HAP-1 (cell line): ENCODE measurements at regions not wholly inside any gene's neighbourhood (a gene's known extent, or its start where the extent isn't known, plus 50 kb on each side); places are given as distances from the start of the nearest gene placed in this dataset.

Source experiments
- DNase-seq, 2 experiments: peaks; one replicate each; pipeline ENCODE4 v3.0.0-alpha.2; 2016 to 2020; ENCODE audit warnings: low spot score in 2 of 2
- H3K27me3 ChIP-seq: fragments of 250-450 bp; sonication (Bioruptor Pico); 2 replicates; pipeline ENCODE4 v1.5.1; 2020; ENCODE audit warnings: low read depth, mild to moderate bottlenecking, moderate library complexity
- H3K36me3 ChIP-seq: fragments of 250-450 bp; sonication (Bioruptor Pico); replicated peaks from 2 replicates; pipeline ENCODE4 v1.5.1; 2020; ENCODE audit warnings: mild to moderate bottlenecking
- H3K4me1 ChIP-seq: fragments of 250-450 bp; sonication (Bioruptor Pico); 2 replicates; pipeline ENCODE4 v1.5.1; 2020; ENCODE audit warnings: mild to moderate bottlenecking
- H3K4me3 ChIP-seq: fragments of 250-450 bp; sonication (Bioruptor Pico); 2 replicates; pipeline ENCODE4 v1.5.1; 2020; ENCODE audit warnings: mild to moderate bottlenecking, moderate library complexity
- H3K9me3 ChIP-seq: fragments of 250-450 bp; sonication (Bioruptor Pico); 2 replicates; pipeline ENCODE4 v1.5.1; 2020; ENCODE audit warnings: mild to moderate bottlenecking, moderate library complexity
- in situ Hi-C: fragments of 300-500 bp; cut with MboI; formaldehyde crosslinking; loops from 3 replicates; pipeline ENCODE4 v1.14.3; 2020; ENCODE audit warnings: low sequenced_read_pairs, inconsistent platforms, mixed read lengths

DNA sequence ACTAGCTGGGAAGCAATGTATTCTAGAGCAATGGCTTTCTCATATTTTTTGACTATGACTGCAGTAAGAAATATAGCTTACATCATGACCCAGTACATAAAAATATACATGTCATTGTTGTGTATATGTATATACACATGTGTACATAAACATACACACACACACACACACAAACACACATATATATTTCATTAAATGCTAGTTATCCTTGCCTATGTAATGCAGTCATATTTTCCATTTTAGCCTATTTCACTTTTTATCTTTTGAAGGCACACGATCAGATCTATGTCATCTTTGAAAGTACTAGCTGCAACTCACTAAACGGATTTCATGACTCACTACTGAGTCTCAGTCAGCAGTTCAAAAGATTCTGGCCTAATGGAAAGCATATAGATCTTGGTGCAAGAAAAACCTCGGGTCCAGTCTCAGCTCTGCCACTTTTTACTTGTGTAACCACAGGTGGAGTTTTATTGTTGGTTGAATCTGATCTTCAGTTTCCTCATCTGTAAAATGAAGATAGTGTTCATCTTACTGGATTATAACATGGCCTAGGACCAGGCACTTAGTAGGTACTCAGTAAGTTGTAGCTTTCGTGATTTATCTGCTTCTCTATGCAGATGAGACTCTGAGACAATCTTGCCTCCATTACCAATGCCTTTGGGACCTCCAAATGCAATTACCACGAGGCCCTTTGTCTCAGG lies 325.6 kb downstream of the RRAGC start:
- H3K4me3 ChIP-seq: no peak overlapping the region
- H3K27me3 ChIP-seq: peaks cover 6% of the 10 kb centered on the region
- H3K4me1 ChIP-seq: no peaks in the 10 kb centered on the region
- no peaks in the 10 kb centered on the region for H3K9me3 ChIP-seq
- H3K36me3 ChIP-seq: no peaks in the 10 kb centered on the region
- no peak for DNase-seq
- in situ Hi-C loops: no loop called here

- Histone ChIP-seq H3K27me3 (peaks cover 16% of the 10 kb centered on the region), H3K4me3 (no peak overlapping the region), H3K36me3 (no peaks in the 10 kb centered on the region), H3K9me3 (no peaks in the 10 kb centered on the region), H3K4me1 (no peaks in the 10 kb centered on the region)
- in situ Hi-C loops: no loop called here
- no peak for DNase-seq
Observed at GRCh38 chr1:38530957-38531356, 328.6 kb downstream of the RRAGC start.

DNA sequence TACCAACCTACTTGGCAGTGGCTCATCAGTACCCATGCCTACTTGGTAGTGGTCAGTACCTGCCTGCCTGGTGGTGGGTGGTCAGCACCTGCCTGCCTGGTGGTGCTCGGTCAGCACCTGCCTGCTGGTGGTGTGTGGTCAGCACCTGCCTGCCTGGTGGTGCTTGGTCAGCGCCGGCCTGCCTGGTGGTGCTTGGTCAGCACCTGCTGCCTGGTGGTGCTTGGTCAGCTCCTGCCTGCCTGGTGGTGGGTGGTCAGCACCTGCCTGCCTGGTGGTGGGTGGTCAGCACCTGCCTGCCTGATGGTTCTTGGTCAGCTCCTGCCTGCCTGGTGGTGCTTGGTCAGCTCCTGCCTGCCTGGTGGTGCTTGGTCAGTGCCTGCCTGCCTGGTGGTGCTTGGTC lies 329.6 kb downstream of the RRAGC start:
- in situ Hi-C loops: no loop called here
- Histone ChIP-seq H3K27me3 (peaks cover 16% of the 10 kb centered on the region), H3K4me1 (no peaks in the 10 kb centered on the region), H3K4me3 (no peak overlapping the region), H3K9me3 (no peaks in the 10 kb centered on the region), H3K36me3 (no peaks in the 10 kb centered on the region)
- DNase-seq: no peak

- H3K9me3 ChIP-seq: no peaks in the 10 kb centered on the region
- no peaks in the 10 kb centered on the region for H3K4me1 ChIP-seq
- no peaks in the 10 kb centered on the region for H3K36me3 ChIP-seq
- H3K4me3 ChIP-seq: no peak overlapping the region
- DNase-seq: no peak
- in situ Hi-C loops: no loop called here
- H3K27me3 ChIP-seq: peaks cover 16% of the 10 kb centered on the region
Observed at GRCh38 chr1:38529391-38529790, 330.2 kb downstream of the RRAGC start.

GRCh38 chr1:38528623-38529022 lies 330.9 kb downstream of the RRAGC start:
- in situ Hi-C loops: no loop called here
- no peak for DNase-seq
- Histone ChIP-seq H3K36me3 (no peaks in the 10 kb centered on the region), H3K4me3 (no peak overlapping the region), H3K9me3 (no peaks in the 10 kb centered on the region), H3K27me3 (peaks cover 16% of the 10 kb centered on the region), H3K4me1 (no peaks in the 10 kb centered on the region)

DNA sequence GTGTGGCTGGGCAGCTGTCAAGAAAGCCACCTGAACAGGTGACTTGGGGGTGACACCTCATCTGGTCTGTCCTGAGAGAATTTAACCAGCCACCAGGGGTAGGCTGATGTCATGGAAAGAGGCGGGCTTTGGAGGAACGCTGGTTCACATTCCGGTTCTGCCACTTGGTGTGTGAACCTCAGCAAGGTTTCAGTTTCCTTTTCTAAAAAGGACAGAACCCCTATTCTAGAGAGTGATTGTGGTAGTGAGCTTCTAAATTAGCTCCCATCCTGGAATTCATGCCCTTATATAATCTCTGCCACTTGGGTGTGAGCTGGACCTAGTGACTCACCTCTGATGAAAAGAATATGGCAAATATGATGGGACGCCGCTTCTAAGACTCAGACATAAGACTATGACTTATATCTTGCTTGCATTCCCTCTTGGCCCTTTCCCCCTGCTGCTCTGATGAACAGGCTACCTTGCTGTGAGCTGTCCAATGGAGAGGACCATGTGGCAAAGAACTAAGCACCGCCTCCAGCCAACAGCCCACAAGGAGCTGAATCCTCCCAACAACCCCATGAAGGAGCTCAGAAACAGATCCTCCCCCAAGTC lies 332.1 kb downstream of the RRAGC start:
- no peak for DNase-seq

GRCh38 chr1:38526046-38526445 lies 333.5 kb downstream of the RRAGC start:
- in situ Hi-C loops: no loop called here
- no peaks in the 10 kb centered on the region for H3K36me3 ChIP-seq
- H3K4me3 ChIP-seq: no peak overlapping the region
- H3K4me1 ChIP-seq: no peaks in the 10 kb centered on the region
- H3K9me3 ChIP-seq: no peaks in the 10 kb centered on the region
- no peak for DNase-seq
- H3K27me3 ChIP-seq: peaks cover 14% of the 10 kb centered on the region

More for the DNA sequence above, 332.1 kb downstream of the RRAGC start:
- Histone ChIP-seq H3K4me3 (no peak overlapping the region), H3K4me1 (no peaks in the 10 kb centered on the region), H3K9me3 (no peaks in the 10 kb centered on the region), H3K36me3 (no peaks in the 10 kb centered on the region), H3K27me3 (peaks cover 14% of the 10 kb centered on the region)
- in situ Hi-C loops: no loop called here

DNA sequence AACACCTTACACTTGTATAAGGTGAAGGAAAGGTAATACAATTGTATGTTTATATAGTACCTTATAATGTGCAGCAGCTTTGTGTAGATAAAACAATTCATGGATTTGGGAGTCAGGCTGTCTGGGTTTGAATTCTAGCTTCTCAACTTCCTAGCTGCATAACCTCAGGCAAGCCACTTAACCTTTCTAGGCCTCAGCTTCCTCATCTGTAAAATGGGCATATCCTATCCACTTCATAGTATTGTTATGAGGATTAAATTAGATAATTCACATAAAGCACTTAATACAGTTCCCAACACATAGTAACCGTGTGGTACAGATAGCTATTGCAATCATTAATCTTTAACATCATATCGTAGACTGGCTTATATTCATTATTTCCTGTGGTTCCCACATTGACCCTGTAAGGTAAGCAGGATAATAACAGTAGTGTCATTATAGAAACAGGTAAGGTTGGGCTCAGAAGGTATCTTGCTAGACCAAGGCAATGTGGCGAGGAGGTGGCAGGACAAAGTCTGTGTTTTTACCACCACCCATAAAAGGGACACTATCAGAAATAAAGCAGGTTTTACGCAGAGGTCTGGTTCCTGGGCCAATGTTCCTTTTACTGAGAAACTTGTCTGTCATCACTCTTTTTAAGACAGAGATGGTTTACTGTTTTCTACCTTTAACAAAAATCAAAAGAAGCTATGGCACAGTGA lies 334.1 kb downstream of the RRAGC start:
- in situ Hi-C loops: no loop called here
- no peaks in the 10 kb centered on the region for H3K36me3 ChIP-seq
- no peak overlapping the region for H3K4me3 ChIP-seq
- no peak for DNase-seq
- no peaks in the 10 kb centered on the region for H3K4me1 ChIP-seq
- H3K27me3 ChIP-seq: peaks cover 14% of the 10 kb centered on the region
- H3K9me3 ChIP-seq: no peaks in the 10 kb centered on the region

DNA sequence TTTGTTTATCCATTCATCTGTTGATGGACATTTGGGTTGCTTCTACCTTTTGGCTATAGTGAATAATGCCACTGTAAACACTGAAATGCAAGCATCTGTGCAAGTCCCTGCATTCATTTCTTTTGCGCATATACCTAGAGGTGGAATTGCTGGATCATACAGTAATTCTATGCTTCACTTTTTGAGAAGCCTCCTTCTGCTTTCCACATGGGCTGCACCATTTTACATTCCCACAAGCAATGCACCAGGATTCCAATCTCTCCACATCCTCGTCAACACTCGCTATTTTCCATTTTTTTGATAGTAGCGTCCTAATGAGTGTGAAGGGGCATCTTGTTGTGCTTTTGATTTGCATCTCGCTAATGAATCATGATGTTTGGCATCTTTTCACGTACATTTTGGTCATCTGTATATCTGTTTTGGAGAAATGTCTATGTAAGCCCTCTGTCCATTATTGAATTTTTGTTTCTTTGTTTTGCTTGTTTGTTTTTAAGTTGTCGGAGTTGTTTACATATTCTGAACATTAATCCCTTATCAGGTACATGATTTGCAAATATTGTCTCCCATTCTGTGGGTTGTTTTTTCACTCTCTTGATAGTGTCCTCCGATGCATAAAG lies 335.4 kb downstream of the RRAGC start:
- Histone ChIP-seq H3K4me1 (no peaks in the 10 kb centered on the region), H3K4me3 (no peak overlapping the region), H3K9me3 (no peaks in the 10 kb centered on the region), H3K36me3 (no peaks in the 10 kb centered on the region), H3K27me3 (peaks cover 16% of the 10 kb centered on the region)
- in situ Hi-C loops: no loop called here
- no peak for DNase-seq

DNA sequence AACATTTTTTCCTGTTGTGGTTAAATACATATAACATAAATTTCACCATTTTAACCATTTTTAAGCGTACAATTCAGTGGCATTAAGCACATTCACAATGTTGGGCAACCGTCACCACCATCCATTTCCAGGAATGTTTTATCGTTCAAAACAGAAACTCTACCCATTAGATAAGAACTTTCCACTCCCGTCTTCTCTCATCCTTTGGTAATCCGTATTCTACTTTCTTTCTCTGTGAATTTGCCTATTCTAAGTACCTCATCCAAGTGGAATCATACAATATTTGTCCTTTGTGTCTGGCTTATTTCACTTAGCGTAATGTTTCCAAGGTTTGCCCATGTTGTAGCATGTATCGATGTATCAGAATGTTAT lies 336.0 kb downstream of the RRAGC start:
- no peaks in the 10 kb centered on the region for H3K4me1 ChIP-seq
- H3K9me3 ChIP-seq: no peaks in the 10 kb centered on the region
- in situ Hi-C loops: no loop called here
- no peak for DNase-seq
- H3K36me3 ChIP-seq: no peaks in the 10 kb centered on the region
- H3K4me3 ChIP-seq: no peak overlapping the region
- H3K27me3 ChIP-seq: peaks cover 16% of the 10 kb centered on the region

GRCh38 chr1:38522915-38523567 lies 336.5 kb downstream of the RRAGC start:
- H3K4me1 ChIP-seq: no peaks in the 10 kb centered on the region
- no peaks in the 10 kb centered on the region for H3K36me3 ChIP-seq
- no peak for DNase-seq
- in situ Hi-C loops: no loop called here
- peaks cover 14% of the 10 kb centered on the region for H3K27me3 ChIP-seq
- H3K9me3 ChIP-seq: no peaks in the 10 kb centered on the region
- no peak overlapping the region for H3K4me3 ChIP-seq

DNA sequence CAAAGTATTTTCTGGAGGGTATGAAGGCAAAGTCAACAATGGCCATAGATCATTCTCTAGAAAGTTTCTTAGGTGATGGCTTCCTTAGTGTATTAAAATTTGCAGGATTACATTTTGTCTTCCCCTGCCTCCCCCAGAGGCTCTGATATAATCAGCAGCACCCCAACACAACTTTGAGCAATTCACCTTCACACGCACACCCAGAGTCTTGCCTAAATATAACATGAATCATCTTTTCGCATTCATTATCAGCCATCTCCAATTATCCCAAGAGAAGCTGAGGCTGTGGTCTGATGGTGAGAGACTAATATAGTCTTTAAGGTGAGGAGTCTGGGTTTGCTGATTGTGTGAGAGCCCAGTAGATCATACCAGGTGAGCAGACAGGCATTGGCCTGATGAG lies 343.0 kb downstream of the RRAGC start:
- in situ Hi-C loops: no loop called here
- Histone ChIP-seq H3K4me3 (no peak overlapping the region), H3K27me3 (peaks cover 6% of the 10 kb centered on the region), H3K36me3 (no peaks in the 10 kb centered on the region), H3K9me3 (no peaks in the 10 kb centered on the region), H3K4me1 (no peaks in the 10 kb centered on the region)
- no peak for DNase-seq

GRCh38 chr1:38512789-38513188 lies 346.8 kb downstream of the RRAGC start:
- H3K27me3 ChIP-seq: peaks cover 21% of the 10 kb centered on the region
- no peaks in the 10 kb centered on the region for H3K4me1 ChIP-seq
- in situ Hi-C loops: no loop called here
- no peak overlapping the region for H3K4me3 ChIP-seq
- DNase-seq: no peak
- H3K36me3 ChIP-seq: no peaks in the 10 kb centered on the region
- H3K9me3 ChIP-seq: no peaks in the 10 kb centered on the region
